NCI-H460 (cell line): ENCODE measurements at regions not wholly inside any gene's neighbourhood (a gene's known extent, or its start where the extent isn't known, plus 50 kb on each side); places are given as distances from the start of the nearest gene placed in this dataset.
A peak's percentile ranks its signal among the peaks of the same experiment; 100 is the strongest.

Experiments used
- DNase-seq: peaks from one replicate; pipeline ENCODE4 v3.0.0-alpha.2; 2016; ENCODE audit warnings: low read depth; ENCODE audit errors: extremely low read depth

DNA sequence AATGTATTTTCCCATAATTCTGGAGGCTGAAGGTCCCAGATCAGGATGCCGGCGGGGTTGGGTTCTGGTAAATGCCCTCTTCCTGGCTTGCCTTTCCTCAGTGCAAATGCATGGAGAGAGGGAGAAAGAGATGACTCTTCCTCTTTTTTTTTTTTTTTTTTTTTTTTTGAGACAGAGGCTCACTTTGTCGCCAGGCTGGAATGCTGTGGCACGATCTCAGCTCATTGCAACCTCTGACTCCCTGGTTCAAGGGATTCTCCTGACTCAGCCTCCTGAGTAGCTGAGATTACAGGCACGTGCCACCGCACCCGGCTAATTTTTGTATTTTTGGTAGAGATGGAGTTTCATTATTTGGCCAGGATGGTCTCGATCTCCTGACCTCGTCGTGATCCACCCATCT is 300.0 kb upstream of the TAS2R1 start:
- DNase-seq, result no peak

DNA sequence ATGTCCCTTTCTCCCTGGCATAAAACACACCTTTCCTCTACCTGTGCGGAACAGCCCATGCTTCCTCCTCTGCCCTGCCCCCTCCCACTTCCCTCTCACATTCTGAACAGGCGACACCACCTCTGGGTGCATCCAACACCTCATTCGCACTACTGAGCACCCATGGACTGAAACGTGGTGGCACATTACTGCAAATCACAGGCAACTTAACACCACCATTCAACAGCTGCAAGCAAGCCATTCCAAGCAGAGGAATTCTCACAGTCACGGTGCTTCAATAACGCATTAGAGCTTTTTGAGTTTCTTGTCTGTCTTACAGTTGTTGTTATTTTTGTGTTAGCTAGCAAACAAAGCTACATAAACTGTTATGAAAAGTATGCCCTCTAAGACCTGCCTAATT is 298.2 kb upstream of the TAS2R1 start:
- DNase-seq, result no peak

DNA sequence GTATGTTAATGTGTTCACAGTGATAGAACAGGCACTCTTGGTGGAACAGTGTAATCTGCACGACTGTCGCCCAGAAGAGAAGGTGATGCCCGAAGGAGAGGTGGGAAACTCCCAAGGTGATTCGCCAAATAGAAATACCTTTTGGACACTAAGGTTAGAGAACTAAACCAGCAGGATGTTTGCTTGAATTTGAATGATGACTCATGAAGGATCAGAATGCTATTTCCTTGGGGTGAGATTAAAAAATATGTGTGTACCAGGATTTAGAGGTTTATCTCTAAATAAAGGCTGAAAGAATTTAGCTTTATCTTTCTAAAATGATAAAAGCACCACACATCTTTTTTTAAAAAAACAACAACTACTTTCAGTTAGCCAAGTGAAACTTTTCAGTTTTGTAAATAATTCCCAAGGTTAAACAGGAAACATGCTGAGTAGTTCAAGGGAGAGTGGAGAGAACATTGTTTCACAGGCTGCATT is 297.4 kb upstream of the TAS2R1 start:
- DNase-seq, result no peak

DNA sequence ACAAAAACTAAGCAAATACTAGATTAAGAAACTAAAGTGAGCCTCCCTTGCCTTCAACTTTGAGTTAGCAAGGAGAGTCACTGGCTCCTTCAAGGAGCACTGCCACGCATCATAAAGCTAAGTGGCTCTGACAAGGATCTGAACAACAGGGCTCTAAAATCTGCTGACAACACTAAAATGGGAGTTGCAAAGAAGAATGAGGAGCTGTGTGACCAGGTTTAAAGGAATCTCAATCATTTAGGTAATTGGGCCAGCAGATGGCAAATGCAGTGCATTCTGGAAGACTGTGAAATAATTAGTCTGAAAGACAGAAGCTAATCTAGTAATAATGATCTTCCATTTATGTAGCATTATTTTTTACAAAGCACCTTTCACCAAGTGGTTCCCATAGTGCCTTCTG is 297.0 kb upstream of the TAS2R1 start:
- DNase-seq, result no peak

DNA sequence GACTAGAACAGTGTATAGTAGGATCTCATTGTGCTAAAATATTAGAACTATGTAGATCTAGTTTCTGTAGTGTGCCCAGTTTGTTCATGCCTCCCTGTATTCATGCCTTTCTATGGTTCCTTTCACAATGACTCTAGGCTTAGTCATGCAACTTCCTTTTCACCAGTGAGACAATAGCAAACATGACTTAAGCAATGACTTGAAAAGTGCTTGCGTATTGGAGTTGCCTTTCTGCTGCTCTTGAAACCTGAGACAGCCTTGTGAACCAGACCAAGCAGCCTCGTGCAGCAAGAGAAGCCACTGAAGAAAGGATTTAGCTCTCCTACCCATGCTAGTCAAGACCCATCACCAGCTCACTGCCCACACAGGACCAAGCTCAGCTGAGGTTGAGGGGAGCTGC is 294.5 kb upstream of the TAS2R1 start:
- peak; percentile 22 for DNase-seq

DNA sequence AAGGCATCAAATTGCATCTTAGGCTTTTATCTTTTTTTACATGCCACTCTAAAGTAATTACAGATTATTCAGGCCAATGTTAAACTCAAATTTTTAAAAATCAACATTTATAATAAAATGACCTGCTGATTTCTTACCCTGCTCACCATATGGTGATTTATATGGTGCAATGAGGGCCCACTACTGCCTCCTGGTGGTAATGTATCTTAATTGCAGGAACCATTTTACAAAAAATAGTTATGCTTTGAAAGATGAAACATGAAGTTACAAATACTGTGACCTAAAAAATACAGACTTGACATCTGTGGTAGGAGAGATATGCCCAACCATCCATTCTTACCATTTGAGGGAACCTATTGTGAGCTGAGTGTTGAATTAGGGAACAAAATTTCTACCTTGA is 292.6 kb upstream of the TAS2R1 start:
- no peak for DNase-seq

DNA sequence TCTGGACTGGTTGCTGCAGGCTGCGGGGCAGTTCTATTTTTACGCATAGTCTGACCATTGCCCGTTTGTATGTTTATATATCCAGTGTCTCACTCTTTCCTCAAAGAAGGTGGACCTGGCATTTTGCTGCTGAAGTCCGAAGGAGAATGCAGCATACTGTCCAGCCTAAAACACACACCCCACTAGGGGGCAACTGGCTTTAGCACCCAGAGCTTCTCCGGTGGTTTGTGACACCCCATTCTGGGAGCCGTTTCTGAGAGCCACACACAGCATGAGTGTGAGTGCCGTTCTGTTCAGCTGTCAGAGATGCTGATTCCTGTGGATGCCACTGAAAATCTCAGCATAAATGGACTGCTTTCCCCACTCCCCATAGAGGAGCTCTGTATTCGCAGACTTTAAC is 290.5 kb upstream of the TAS2R1 start:
- no peak for DNase-seq

DNA sequence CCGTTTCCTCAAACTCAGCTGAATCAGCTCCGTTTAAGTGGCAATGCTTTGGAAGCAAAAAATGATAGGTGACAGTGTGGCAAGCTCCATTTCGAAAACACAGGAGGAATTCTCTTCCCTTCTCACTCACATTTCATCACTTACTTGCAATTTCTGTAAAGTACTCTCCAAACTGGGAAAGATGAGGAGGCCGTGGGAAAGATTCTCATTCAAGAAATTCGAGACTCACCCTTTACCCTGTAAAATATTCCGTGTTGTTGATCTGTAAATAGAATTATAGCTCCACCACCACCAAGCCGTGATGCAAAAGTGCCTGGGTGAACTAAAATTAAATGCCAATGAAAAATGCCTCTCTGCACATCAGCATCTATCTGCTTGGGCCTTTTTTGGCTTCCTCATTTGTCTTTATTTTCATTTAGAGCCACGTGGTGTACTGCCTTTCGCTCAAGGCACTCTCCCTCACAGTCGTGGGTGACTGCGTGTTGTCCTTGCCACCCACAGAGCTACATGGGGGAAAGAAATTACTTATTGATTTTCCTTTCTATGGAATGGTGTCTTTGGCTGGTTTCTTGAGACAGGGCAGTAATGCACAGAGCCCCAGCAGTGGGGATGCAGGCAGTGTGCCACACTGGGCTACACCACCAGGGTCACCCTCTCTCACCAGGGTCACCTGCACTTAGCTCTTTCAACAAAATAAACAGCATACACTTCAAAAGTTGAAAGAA is 289.3 kb upstream of the TAS2R1 start:
- DNase-seq, result no peak

DNA sequence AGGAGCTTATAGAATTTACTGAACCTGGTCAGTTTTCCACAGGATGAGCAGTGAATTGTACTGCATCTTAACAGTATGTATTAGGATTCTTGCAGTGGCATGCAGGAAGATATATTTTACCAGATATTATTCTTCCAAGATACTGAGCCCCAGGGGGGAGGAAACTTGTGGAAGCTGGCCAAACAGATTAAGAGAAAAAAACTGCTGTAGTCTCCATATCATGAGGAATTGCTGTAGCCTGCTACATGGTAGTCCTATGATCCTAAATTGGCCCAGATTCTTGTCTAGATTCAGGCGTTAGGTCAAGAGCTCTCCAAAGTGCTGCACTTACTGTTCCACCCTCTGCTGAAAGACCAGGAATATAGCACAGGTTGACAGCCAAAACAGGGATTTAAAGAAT is 275.5 kb upstream of the TAS2R1 start:
- DNase-seq, result no peak

DNA sequence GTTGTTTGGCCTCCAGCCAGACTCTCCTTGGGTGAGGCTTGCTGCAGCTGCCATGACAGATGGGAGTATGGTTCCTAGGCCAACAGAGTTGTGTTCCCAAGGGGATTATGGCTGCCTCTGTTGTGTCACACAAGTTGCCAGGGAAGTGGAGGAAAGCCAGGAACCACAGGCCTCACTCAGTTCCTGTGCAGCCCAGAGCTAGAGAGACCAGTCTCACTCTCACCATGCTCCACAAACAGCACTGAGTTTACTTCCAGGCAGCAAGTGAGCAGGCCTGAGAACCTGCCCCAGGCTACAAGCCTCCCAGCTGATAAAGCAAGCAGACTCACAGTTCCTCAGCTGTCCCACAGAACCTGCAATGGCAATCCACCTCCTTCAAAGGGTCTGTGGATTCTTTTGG is 273.6 kb upstream of the TAS2R1 start:
- DNase-seq, result no peak

DNA sequence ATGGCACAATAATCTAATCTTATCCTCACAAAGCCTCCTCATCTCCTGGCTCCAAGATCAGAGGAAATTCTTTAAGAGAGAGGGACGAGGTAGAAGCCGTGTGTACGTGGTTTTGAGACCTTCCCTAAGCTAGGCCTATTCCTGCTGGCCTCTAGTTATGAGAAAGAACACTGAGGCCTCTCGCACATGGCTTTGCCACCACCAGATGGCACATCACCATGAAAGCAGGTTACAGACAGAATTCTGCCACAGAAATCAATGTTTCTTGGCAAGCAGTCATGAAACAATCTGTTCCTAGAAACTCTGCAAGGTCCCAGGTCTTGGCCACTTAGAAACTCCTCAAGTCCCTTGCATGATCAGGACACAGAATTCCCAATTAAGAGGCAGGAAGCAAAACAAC is 268.2 kb upstream of the TAS2R1 start:
- no peak for DNase-seq

DNA sequence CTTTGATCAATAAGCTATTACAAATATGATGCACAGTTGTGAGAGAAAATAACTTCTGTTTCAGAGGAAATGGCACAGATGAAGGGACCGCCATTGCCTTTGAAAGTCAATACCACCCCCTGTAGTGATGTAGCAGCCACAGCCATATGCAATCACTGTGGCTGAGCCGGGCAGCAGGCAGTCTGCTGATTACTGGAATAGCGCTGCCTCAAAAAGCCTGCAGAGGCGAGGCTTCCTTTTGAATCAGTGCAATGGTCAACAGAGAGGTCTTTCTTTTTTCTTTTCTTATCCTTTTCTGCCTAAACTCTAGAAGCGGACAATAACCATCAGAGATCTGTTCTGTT is 265.1 kb upstream of the TAS2R1 start:
- DNase-seq, result no peak

DNA sequence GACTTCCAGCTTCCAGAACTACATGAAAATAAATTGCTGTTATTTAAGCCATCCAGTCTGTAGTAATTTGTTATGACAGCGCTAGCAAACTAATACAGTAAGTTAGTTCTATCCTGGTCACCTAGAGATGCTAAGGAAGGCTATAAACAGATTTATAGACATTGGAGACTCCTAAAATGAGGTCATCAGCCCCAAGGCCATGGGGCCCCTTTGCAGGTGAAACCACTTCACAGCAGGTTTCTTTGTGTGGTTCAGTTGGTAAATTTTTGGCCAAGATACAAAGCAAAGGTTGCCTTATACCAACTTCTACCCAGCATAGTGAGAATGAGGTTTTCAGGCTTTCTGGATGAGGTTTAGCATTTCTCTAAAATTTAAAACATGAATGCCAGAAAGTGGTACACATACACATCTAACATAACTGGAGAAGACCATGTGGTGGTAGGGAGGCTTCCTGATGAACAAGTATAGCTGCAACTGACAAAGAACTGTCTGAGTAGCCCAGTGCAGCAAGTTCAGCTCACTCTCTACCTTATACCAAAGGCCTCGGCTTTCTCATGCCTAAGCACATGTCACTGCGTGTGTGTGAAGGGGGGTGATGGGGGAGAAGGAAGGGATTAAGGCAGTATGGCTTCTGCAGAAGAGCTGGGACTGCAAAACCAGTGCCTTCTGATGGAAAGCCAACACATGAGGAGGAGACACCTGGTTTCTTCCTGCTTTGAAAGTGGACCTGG is 264.6 kb upstream of the TAS2R1 start:
- no peak for DNase-seq

DNA sequence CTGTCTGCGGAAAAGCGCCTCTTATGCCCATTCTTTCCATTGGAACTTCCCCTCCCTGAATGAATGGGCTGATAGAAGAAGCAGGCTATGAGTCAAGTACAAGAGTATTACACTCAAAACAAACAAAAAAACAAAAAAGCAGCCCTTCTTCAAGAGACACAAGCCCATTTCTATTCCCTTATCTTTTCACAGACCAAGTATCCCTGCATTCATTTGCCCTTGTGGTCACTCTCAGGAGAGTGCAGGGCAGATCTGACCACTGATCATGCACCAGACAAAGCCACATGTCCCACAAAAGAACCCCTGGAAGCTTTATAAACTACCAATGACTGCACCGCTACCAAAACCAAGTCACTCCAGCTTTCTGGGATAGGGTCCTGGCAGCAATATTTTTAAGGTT is 262.5 kb upstream of the TAS2R1 start:
- no peak for DNase-seq

DNA sequence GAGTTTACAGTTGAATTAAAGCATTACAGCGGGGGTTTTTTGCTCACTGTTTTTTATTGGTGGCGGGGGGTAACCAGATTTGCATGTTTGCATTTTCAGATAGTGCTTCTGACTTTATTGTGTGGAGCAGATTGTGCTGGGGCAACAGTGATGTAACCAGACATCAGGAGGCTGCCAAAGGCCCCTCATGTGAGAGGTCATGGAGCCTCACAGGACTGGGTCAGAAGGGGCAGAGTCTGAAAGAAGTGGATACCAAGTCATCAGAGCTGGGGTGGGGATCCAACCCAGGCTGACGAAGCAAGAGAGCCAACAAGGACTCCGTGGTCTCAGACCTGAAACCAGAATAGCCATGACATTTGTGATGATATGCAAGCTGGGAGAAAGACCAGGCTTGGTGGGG is 259.4 kb upstream of the TAS2R1 start:
- no peak for DNase-seq

DNA sequence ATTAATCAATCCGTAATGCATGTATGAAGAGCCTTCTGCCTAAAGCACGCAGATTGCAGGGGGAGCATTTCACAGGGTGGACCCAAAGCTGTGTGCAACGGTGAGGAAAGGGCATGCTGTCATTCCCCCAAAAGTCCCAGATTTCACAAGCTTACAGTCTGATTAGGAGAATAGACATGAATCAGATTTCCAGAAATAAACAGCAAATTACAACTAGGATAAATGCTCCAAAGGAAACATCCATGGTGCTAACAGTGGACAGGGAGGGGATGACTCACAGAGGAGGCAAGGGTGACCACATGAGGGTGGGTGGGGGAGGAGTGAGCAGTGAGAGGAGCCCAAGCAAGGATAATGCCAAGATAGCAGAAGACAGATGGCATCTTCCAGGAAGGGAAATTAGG is 258.4 kb upstream of the TAS2R1 start:
- DNase-seq, result no peak

DNA sequence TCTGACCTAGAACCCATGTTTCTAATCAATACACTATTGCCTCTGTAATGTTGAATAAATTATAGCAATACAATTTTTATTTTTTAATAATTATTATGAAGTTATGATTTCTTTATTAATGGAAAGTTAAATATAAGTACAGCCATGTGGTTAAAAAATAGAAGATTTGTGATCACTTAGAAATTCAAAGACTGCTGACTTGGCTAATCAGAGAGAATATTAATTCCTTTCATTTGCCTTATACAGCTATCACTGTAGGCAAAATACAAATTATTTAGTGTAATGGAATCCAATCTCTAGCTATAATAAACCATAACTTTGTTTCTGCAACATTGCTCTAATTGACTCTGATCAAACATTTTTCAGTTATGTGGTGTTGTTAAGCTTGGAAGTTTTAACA is 255.0 kb upstream of the TAS2R1 start:
- no peak for DNase-seq

DNA sequence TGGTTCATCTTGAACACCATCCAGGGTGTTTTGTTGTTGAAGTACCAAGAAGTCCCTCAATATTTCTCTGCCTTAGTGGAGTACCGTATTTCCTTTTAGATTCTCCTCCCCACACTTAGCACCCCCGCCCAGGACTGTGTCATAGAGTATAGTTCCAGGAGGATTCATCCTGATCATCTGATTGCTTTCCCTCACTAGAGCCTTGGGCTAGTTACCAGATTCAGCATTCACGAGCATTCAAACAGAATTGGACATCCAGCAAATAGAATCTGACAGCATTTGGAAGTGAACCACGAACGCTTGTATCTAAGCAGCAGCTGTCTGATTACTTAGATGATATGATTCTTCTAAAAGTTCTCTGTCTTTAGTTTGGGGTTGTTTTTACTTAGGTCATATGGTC is 248.1 kb upstream of the TAS2R1 start:
- DNase-seq, result no peak

DNA sequence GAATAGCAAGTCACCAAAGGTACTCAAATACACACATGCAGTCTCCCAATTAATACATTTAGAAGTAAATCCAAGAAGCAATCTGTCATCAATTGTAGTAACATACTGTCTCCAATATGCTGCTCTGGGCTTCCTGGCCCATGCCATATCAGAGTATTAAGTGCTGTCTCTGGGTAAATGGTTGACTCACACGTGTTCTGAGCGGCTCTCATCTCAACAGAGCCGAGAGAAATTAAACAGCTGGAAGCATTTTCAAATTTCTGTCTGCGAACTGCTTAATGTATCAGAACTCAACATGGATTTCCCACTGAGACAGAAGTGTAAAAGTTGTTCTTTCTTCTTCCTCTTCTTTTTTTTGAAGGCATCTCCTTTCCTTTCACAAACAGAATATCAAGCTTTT is 247.3 kb upstream of the TAS2R1 start:
- no peak for DNase-seq

DNA sequence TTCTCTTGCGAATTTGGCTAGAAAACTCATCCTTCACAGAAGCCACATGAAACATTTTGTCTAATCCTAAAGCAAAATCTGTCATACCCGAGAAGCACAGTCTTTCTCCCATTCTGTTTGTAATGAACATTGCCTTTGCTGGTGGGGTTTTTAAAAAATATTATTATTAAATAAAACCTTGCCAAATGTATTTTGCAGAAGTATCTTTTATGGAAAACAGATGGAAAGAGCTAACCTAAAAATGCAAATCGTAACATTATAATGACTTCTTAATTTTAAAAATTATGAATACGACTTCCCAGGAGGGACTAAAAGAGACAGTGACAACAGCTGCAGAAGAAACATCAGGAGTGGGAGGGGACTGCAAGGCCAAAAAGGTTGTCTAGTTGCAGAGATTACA is 246.3 kb upstream of the TAS2R1 start:
- no peak for DNase-seq

DNA sequence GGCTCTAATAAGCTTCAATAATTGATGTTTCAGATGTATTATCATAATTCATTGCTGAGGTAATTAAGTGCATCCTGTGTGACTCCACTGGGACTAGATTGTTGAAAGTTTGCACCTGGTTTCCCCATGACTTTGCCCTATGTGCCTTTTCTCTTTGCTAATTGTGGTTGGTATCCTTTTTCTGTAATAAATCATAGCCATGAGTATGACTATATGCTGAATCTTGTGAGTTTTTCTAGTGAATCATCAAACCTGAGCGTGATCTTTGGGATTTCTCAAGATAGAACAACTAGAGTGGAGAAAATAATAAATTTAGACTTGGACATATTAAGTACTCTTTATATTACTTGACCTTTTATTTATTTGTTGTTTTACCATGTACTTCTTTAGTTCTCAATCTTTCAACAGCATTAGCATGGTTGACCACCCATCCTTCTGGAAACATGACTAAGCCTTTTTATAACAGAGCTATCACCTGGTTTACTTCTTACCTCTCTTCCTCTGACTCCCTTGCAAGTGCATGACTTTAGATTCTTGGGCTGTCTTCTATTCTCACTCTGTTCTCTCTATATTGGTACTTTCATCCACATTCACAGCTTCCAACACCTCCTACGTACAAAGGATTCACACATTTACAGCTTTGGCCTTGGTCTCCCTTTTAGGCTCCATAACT is 239.6 kb upstream of the TAS2R1 start:
- no peak for DNase-seq

DNA sequence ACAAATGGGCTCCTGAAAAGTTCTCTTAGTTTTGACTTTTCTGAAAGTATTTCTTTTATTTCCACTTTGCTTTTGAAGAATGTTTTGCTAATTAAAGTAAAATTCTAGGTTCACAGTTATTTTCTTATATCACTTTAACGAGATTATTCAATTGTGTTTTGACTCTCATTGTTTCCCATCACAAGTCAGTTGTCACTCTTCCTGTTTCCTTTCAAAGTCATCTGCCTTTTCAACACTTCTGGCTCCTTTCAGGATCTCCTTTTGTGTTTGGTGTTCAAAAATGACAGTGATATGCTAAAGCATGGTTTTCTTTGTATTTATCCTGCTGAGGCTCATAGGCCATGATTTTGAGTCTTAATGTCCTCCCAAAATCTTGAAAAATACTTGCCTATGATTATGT is 235.4 kb upstream of the TAS2R1 start:
- DNase-seq, result no peak
